ENCODE measurements at regions not wholly inside any gene's neighbourhood (a gene's known extent, or its start where the extent isn't known, plus 50 kb on each side); places are given as distances from the start of the nearest gene placed in this dataset.

DNA sequence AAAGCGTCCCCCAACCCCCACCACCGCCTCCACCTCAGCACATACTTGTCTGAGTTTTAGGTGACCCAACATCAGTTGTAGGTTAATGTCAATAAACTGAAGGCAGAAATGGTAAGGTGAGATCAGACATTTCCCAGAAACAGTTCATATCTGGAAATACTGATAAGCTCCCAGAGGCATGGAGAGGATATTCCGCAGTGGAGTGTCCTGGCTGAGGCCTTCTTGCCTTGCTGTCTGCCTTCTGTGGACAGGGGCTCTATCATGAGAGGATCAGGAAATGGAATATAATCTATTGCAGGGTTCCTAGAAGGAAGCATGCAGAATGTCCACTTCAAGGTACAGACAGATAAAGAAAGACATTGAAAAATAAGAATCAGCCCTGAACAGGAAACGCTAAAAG, 473.3 kb upstream of the MKI67 start:
- H3K9me3 ChIP-seq = peaks cover 0 to 13% (median 0%) of the 10 kb centered on the region in 3 donors
- H3K36me3 ChIP-seq = no peaks in the 10 kb centered on the region
- intact Hi-C loops (cut with DNase I) = no loop called here
- 80 to 87% methylated on average over 4 of the region's 4 CpGs for WGBS, 2 donors
- no peaks in the 10 kb centered on the region for H3K27me3 ChIP-seq
- H3K27ac ChIP-seq = no peak overlapping the region
- H3K4me3 ChIP-seq = no peak overlapping the region
- DNase-seq = no peak
- no peak for TF ChIP-seq POLR2A (IDR thresholded peaks at IDR 0.05)
- TF ChIP-seq, protein P1, sequence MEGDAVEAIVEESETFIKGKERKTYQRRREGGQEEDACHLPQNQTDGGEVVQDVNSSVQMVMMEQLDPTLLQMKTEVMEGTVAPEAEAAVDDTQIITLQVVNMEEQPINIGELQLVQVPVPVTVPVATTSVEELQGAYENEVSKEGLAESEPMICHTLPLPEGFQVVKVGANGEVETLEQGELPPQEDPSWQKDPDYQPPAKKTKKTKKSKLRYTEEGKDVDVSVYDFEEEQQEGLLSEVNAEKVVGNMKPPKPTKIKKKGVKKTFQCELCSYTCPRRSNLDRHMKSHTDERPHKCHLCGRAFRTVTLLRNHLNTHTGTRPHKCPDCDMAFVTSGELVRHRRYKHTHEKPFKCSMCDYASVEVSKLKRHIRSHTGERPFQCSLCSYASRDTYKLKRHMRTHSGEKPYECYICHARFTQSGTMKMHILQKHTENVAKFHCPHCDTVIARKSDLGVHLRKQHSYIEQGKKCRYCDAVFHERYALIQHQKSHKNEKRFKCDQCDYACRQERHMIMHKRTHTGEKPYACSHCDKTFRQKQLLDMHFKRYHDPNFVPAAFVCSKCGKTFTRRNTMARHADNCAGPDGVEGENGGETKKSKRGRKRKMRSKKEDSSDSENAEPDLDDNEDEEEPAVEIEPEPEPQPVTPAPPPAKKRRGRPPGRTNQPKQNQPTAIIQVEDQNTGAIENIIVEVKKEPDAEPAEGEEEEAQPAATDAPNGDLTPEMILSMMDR (IDR thresholded peaks at IDR 0.05) = no peak
- no peaks in the 10 kb centered on the region for H3K4me1 ChIP-seq

DNA sequence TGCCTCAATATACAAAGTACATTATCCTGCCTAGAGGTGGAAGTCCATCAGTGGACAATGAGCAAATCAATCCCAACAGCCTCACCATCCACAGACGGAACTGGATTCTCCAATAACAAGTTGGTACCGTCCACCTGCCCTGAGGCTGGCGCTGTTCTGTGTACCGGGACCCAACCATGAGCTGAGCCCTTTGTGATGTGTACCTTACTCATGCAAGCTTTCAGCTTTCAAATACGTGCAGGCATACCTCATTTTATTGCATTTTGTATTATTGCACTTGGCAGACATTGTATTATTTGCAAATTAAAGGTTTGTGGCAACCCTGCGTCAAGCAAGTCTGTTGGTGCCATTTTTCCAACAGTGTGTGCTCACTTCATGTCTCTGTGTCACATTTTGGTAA, 476.0 kb upstream of the MKI67 start:
- no peaks in the 10 kb centered on the region for H3K4me1 ChIP-seq
- DNase-seq = no peak
- WGBS, 2 donors = 80 to 81% methylated on average over 6 of the region's 6 CpGs
- H3K36me3 ChIP-seq = no peaks in the 10 kb centered on the region
- no peaks in the 10 kb centered on the region for H3K9me3 ChIP-seq
- H3K27me3 ChIP-seq = no peaks in the 10 kb centered on the region
- H3K4me3 ChIP-seq = no peak overlapping the region
- intact Hi-C loops (cut with DNase I) = no loop called here
- H3K27ac ChIP-seq = no peak overlapping the region
- TF ChIP-seq, protein P1 (IDR thresholded peaks at IDR 0.05) = no peak
- TF ChIP-seq POLR2A (IDR thresholded peaks at IDR 0.05) = no peak

DNA sequence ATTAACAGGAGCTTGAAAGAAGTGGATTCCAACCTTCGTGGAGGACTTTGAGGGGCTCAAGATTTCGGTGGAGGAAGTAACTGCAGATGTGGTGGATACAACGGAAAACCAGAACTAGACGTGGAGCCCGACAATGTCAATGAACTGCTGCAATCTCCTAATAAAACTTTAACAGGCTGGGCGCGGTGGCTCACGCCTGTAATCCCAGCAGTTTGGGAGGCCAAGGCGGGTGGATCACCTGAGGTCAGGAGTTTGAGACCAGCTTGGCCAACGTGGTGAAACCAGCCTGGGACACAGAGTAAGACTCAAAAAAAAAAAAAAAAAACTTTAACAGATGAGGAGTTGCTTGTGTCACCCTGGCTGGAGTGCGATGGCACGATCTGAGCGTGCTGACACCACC, 477.8 kb upstream of the MKI67 start:
- 83 to 87% methylated on average over 13 of the region's 13 CpGs for WGBS, 2 donors
- Histone ChIP-seq H3K4me1 (no peaks in the 10 kb centered on the region), H3K36me3 (no peaks in the 10 kb centered on the region), H3K27ac (no peak overlapping the region), H3K4me3 (no peak overlapping the region), H3K9me3 (peaks cover 0 to 6% (median 0%) of the 10 kb centered on the region in 3 donors), H3K27me3 (no peaks in the 10 kb centered on the region)
- DNase-seq = no peak
- no peak for TF ChIP-seq POLR2A (IDR thresholded peaks at IDR 0.05)
- TF ChIP-seq, protein P1 (IDR thresholded peaks at IDR 0.05) = no peak
- intact Hi-C loops (cut with DNase I) = no loop called here

DNA sequence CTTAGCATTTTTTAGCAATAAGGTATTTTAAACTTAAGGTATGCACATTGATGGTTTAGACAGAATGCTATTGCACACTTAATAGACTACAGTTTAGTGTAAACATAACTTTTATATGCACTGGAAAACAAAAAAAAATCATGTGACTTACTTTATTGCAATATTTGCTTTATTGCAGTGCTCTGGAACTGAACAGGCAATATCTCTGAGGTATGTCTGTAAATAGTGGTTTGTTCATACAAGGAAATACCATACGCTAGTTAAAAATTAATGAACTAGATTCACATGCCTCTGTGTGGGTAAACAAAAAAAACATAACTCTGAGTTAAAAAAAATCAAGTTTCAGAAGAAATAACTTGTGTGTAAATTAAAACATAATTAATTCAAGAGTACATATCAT, 479.0 kb upstream of the MKI67 start:
- intact Hi-C loops (cut with DNase I) = no loop called here
- Histone ChIP-seq H3K4me3 (no peak overlapping the region), H3K4me1 (no peaks in the 10 kb centered on the region), H3K36me3 (no peaks in the 10 kb centered on the region), H3K9me3 (peaks cover 0 to 16% (median 0%) of the 10 kb centered on the region in 3 donors), H3K27me3 (no peaks in the 10 kb centered on the region), H3K27ac (no peak overlapping the region)
- DNase-seq = no peak
- TF ChIP-seq, protein P1 (IDR thresholded peaks at IDR 0.05) = no peak
- no peak for TF ChIP-seq POLR2A (IDR thresholded peaks at IDR 0.05)
- 53 to 69% methylated on average over 1 of the region's 1 CpG for WGBS, 2 donors

DNA sequence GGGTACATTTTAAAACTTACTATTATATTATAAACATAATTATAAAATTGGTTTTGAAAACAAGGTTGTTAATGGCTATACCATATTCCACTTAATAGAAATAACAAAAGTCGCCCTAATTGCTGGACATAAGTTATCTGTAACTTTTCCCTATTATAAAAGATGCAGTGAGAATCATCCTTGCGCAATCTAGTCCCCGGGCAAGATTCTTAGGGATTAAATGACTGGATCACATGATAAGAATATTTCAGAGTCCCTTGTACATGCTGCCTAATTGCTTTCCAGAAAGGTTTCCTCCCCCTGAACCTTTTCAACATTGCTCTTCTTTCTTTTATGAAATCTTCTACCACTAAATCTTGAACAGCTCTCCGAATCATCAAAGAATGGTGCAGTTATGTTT, 479.8 kb upstream of the MKI67 start:
- Histone ChIP-seq H3K4me3 (no peak overlapping the region), H3K9me3 (peaks cover 0 to 17% (median 0%) of the 10 kb centered on the region in 3 donors), H3K4me1 (no peaks in the 10 kb centered on the region), H3K27me3 (no peaks in the 10 kb centered on the region), H3K27ac (no peak overlapping the region), H3K36me3 (no peaks in the 10 kb centered on the region)
- WGBS, 2 donors = 67 to 70% methylated on average over 4 of the region's 4 CpGs
- TF ChIP-seq, protein P1 (IDR thresholded peaks at IDR 0.05) = no peak
- no peak for TF ChIP-seq POLR2A (IDR thresholded peaks at IDR 0.05)
- intact Hi-C loops (cut with DNase I) = no loop called here
- DNase-seq = no peak
